Natural killer cell (primary cell): ENCODE measurements at regions not wholly inside any gene's neighbourhood (a gene's known extent, or its start where the extent isn't known, plus 50 kb on each side); places are given as distances from the start of the nearest gene placed in this dataset.

Experiments used
- ATAC-seq, 3 donors: fragments of 150-1000 bp in 2 of 3; fragments of 200-7000 bp in 1 of 3; cut with Tn5 transposase; 1 replicate in 1 of 3; 2 replicates in 2 of 3; pipeline ENCODE4 v1.10.0; 2021; ENCODE audit warnings: mild to moderate bottlenecking in 2 of 3, moderate library complexity in 2 of 3
- DNase-seq, 2 donors: peaks; one replicate each; pipeline versions ENCODE4 v3.0.0 to v3.0.0-alpha.2; 2013 to 2021; ENCODE audit warnings: mixed read lengths in 1 of 2
- H3K27ac ChIP-seq: one replicate; pipeline ENCODE4 v1.5.1; 2013; ENCODE audit warnings: mild to moderate bottlenecking, low read length
- H3K27me3 ChIP-seq: one replicate; pipeline ENCODE4 v1.6.1; 2013; ENCODE audit warnings: low read length; ENCODE audit not compliant: control insufficient read depth, insufficient read depth
- H3K36me3 ChIP-seq: one replicate; pipeline ENCODE4 v1.6.1; 2013; ENCODE audit warnings: low read length; ENCODE audit not compliant: control insufficient read depth, insufficient read depth
- H3K4me1 ChIP-seq: one replicate; pipeline ENCODE4 v1.6.1; 2013; ENCODE audit warnings: low read length; ENCODE audit not compliant: control insufficient read depth, insufficient read depth
- H3K4me3 ChIP-seq: one replicate; pipeline ENCODE4 v1.5.1; 2013; ENCODE audit warnings: low read length
- H3K9me3 ChIP-seq: one replicate; pipeline ENCODE4 v1.6.1; 2013; ENCODE audit warnings: low read length; ENCODE audit not compliant: control insufficient read depth, insufficient read depth
- H3K27ac Mint-ChIP-seq, 2 donors: one replicate each; pipeline ENCODE4 v1.8.0; 2022; ENCODE audit warnings: mild to moderate bottlenecking in 2 of 2, mixed read lengths in 2 of 2, moderate library complexity in 1 of 2
- H3K27me3 Mint-ChIP-seq, 2 donors: one replicate each; pipeline ENCODE4 v1.8.0; 2022; ENCODE audit warnings: low read depth in 2 of 2, mixed read lengths in 2 of 2
- H3K36me3 Mint-ChIP-seq: one replicate; pipeline ENCODE4 v1.8.0; 2022; ENCODE audit warnings: mixed read lengths
- H3K4me1 Mint-ChIP-seq, 2 donors: one replicate each; pipeline ENCODE4 v1.8.0; 2022; ENCODE audit warnings: mixed read lengths in 2 of 2
- H3K4me3 Mint-ChIP-seq: one replicate; pipeline ENCODE4 v1.8.0; 2022; ENCODE audit warnings: mild to moderate bottlenecking, moderate library complexity, mixed read lengths
- H3K9me3 Mint-ChIP-seq, 2 donors: one replicate each; pipeline ENCODE4 v1.8.0; 2022; ENCODE audit warnings: mixed read lengths in 2 of 2
- WGBS: methylation state at CpG from one replicate; pipeline ENCODE4 v1.1.7; 2013; ENCODE audit warnings: missing lambda C conversion rate; ENCODE audit not compliant: insufficient coverage; 5-methylcytosine and 5-hydroxymethylcytosine counted together
- intact Hi-C: fragments of 100-400 bp; cut with micrococcal nuclease; formaldehyde crosslinking; loops from one replicate; pipeline ENCODE4 v1.14.2; 2022
- TF ChIP-seq, protein P1 (sequence below): fragments of 200-600 bp; IDR thresholded peaks from one replicate; pipeline ENCODE4 v1.8.0; 2022; ENCODE audit warnings: antibody characterized with exemption

DNA sequence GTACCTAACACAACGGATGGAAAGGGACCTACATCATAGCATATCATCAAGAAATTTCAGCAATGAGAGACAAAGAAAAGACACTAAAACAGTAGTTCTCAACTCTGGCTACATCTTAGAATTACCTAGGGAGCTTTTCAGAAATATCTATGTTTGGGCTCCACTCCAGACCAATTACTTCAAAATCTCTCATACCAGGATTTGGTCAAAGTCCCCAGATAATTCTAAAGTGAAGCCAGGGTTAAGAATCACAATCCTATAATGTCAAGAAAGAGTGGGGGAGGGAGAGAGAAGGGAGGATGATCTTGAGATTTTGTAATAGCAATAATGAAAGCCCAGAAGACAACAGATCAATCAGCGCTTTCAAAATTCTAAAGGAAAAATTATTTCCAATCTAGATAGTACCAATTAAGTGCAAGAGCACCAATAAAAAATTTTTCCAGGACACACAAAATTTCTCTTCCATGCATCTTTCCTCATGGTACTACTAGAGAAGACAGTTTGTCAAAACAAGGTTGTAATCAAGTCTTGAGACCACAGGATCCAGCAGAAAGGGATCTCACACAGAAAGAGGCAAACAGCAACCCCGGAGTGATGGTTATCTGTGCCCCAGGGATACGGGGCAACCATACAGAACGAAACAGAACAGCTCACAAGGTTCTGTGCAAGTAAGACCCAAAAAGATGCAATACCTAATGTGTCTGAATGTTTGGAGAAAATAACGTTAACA is 152.9 kb upstream of the DST start:
- H3K4me1 Mint-ChIP-seq = no peaks in the 10 kb centered on the region
- H3K4me1 ChIP-seq = no peaks in the 10 kb centered on the region
- no peaks in the 10 kb centered on the region for H3K9me3 ChIP-seq
- no peak overlapping the region for H3K4me3 Mint-ChIP-seq
- H3K27ac Mint-ChIP-seq = no peak overlapping the region
- H3K4me3 ChIP-seq = no peak overlapping the region
- H3K36me3 Mint-ChIP-seq = no peaks in the 10 kb centered on the region
- 90% methylated on average over 5 of the region's 6 CpGs for WGBS
- peaks cover 0 to 6% of the 10 kb centered on the region in 2 donors for H3K27me3 Mint-ChIP-seq
- intact Hi-C loops = no loop called here
- DNase-seq (no peak), ATAC-seq (no peak)
- H3K9me3 Mint-ChIP-seq = peaks cover 0 to 3% of the 10 kb centered on the region in 2 donors
- TF ChIP-seq, protein P1, sequence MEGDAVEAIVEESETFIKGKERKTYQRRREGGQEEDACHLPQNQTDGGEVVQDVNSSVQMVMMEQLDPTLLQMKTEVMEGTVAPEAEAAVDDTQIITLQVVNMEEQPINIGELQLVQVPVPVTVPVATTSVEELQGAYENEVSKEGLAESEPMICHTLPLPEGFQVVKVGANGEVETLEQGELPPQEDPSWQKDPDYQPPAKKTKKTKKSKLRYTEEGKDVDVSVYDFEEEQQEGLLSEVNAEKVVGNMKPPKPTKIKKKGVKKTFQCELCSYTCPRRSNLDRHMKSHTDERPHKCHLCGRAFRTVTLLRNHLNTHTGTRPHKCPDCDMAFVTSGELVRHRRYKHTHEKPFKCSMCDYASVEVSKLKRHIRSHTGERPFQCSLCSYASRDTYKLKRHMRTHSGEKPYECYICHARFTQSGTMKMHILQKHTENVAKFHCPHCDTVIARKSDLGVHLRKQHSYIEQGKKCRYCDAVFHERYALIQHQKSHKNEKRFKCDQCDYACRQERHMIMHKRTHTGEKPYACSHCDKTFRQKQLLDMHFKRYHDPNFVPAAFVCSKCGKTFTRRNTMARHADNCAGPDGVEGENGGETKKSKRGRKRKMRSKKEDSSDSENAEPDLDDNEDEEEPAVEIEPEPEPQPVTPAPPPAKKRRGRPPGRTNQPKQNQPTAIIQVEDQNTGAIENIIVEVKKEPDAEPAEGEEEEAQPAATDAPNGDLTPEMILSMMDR = no peak
- H3K27me3 ChIP-seq = no peaks in the 10 kb centered on the region
- no peak overlapping the region for H3K27ac ChIP-seq
- H3K36me3 ChIP-seq = no peaks in the 10 kb centered on the region

DNA sequence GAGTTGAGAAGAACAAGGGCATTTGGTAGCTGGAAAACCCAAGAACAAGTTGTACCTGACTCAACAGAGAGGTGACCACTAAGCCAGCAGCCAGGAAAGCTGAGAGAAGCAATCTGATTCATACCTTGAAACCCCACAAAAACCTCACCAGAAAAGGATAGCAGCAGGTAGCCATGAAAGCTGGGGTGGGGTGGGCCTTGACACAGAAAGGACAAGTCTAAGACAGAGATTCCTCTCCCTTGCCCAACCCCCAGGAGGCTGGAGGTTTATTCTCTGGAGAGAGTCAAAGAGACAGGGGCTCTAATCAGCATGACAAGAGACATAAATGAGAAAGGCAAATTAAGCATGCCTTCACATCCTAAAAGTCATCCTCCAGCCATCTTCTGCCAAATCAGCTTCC is 151.7 kb upstream of the DST start:
- Mint-ChIP-seq H3K36me3 (no peaks in the 10 kb centered on the region), H3K27me3 (peaks cover 0 to 6% of the 10 kb centered on the region in 2 donors), H3K27ac (no peak overlapping the region), H3K4me3 (no peak overlapping the region), H3K9me3 (peaks cover 0 to 3% of the 10 kb centered on the region in 2 donors), H3K4me1 (no peaks in the 10 kb centered on the region)
- H3K9me3 ChIP-seq = no peaks in the 10 kb centered on the region
- TF ChIP-seq, protein P1 = no peak
- ATAC-seq = no peak
- no peak overlapping the region for H3K4me3 ChIP-seq
- DNase-seq = no peak
- no peaks in the 10 kb centered on the region for H3K27me3 ChIP-seq
- H3K36me3 ChIP-seq = no peaks in the 10 kb centered on the region
- no peak overlapping the region for H3K27ac ChIP-seq
- intact Hi-C loops = no loop called here
- no peaks in the 10 kb centered on the region for H3K4me1 ChIP-seq

DNA sequence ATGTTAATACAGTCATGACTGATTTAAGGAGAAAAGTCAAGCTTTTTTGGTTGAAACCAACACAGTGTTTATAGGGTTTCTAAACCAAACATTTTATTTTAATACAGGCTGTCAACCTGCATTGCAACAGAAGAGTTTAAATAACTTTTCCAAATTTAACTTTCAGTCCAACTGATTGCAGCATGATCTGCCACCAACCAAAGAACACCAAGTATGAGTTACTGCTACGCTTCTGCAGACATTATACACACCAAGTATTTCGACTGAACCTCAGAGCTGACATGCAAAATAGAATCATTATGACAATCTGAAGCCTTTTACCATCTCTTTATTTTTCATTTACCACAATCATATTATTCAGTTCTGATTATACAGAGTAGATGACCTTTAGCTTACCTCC is 151.2 kb upstream of the DST start:
- peaks cover 0 to 3% of the 10 kb centered on the region in 2 donors for H3K9me3 Mint-ChIP-seq
- no peak overlapping the region for H3K4me3 ChIP-seq

More for the DNA sequence above, 151.2 kb upstream of the DST start:
- Mint-ChIP-seq H3K4me1 (no peaks in the 10 kb centered on the region), H3K27me3 (peaks cover 0 to 6% of the 10 kb centered on the region in 2 donors), H3K36me3 (no peaks in the 10 kb centered on the region), H3K4me3 (no peak overlapping the region), H3K27ac (no peak overlapping the region)
- no peaks in the 10 kb centered on the region for H3K4me1 ChIP-seq
- H3K27me3 ChIP-seq = no peaks in the 10 kb centered on the region
- no peaks in the 10 kb centered on the region for H3K9me3 ChIP-seq
- no peaks in the 10 kb centered on the region for H3K36me3 ChIP-seq
- 95% methylated on average over 2 of the region's 2 CpGs for WGBS
- no peak for ATAC-seq
- TF ChIP-seq, protein P1 = no peak
- H3K27ac ChIP-seq = no peak overlapping the region
- DNase-seq = no peak
- intact Hi-C loops = no loop called here
